Erythroblast (primary cell): ENCODE measurements at regions not wholly inside any gene's neighbourhood (a gene's known extent, or its start where the extent isn't known, plus 50 kb on each side); places are given as distances from the start of the nearest gene placed in this dataset.

Source experiments
- GATA1 ChIP-seq: IDR thresholded peaks from 2 replicates; pipeline ENCODE4 v1.6.1; 2011; ENCODE audit warnings: low read depth, mild to moderate bottlenecking, control low read depth, low read length, moderate library complexity
- POLR2A ChIP-seq: IDR thresholded peaks from 2 replicates; pipeline ENCODE4 v1.6.1; 2011; ENCODE audit warnings: mild to moderate bottlenecking, low read length

DNA sequence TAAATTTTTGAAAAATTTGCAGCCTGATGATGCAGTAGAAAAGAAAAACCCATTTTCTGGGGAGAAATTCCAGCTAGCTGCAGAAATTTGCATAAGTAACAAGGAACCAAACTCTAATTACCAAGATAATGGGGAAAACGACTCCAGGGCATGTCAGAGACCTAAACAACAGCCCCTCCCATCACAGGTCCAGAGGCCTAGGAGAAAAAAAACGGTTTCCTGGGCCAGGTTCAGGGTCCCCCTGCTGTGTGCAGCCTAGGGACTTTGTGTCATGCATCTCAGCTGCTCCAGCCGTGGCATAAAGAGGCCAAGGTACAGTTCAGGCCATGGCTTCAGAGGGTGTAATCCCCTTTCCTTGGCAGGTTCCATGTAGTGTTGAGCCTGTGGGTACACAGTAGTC lies 733.7 kb upstream of the CT83 start:
- TF ChIP-seq POLR2A (no peak), GATA1 (no peak)
